HL-60 (cell line): ENCODE measurements at regions not wholly inside any gene's neighbourhood (a gene's known extent, or its start where the extent isn't known, plus 50 kb on each side); places are given as distances from the start of the nearest gene placed in this dataset.

Experiments used
- DNase-seq, 2 experiments: peaks; one replicate each; pipeline ENCODE4 v3.0.0-alpha.2; 2010 to 2020; ENCODE audit warnings: low read depth in 1 of 2, low spot score in 1 of 2
- H3K27ac ChIP-seq: fragments of 250-450 bp; sonication (Bioruptor Pico); replicated peaks from 2 replicates; pipeline ENCODE4 v1.5.1; 2020; ENCODE audit warnings: mild to moderate bottlenecking, moderate library complexity
- H3K27me3 ChIP-seq: fragments of 250-450 bp; sonication (Bioruptor Pico); 2 replicates; pipeline ENCODE4 v1.5.1; 2021; ENCODE audit warnings: mild to moderate bottlenecking, moderate library complexity; ENCODE audit not compliant: insufficient read depth, poor library complexity, severe bottlenecking
- H3K4me3 ChIP-seq: replicated peaks from 2 replicates; pipeline ENCODE4 v1.5.1; 2011; ENCODE audit warnings: mild to moderate bottlenecking, control low read depth, low read length; ENCODE audit not compliant: insufficient read depth
- GABPA ChIP-seq: IDR thresholded peaks from 2 replicates; pipeline ENCODE4 v1.6.1; 2012; ENCODE audit warnings: low read depth
- POLR2AphosphoS5 ChIP-seq: IDR thresholded peaks from 2 replicates; pipeline ENCODE4 v1.6.1; 2012; ENCODE audit warnings: low read depth
- REST ChIP-seq: IDR thresholded peaks from 2 replicates; pipeline ENCODE4 v1.6.1; 2012; ENCODE audit warnings: low read depth; ENCODE audit not compliant: insufficient replicate concordance
- SPI1 ChIP-seq: IDR thresholded peaks from 2 replicates; pipeline ENCODE4 v1.6.1; 2012; ENCODE audit warnings: low read depth, mild to moderate bottlenecking, borderline replicate concordance
- TF ChIP-seq, protein P1 (sequence below): IDR thresholded peaks from one replicate; pipeline ENCODE4 v1.5.1; 2011; ENCODE audit warnings: low read length, control low read depth, inconsistent platforms; ENCODE audit not compliant: insufficient read depth

DNA sequence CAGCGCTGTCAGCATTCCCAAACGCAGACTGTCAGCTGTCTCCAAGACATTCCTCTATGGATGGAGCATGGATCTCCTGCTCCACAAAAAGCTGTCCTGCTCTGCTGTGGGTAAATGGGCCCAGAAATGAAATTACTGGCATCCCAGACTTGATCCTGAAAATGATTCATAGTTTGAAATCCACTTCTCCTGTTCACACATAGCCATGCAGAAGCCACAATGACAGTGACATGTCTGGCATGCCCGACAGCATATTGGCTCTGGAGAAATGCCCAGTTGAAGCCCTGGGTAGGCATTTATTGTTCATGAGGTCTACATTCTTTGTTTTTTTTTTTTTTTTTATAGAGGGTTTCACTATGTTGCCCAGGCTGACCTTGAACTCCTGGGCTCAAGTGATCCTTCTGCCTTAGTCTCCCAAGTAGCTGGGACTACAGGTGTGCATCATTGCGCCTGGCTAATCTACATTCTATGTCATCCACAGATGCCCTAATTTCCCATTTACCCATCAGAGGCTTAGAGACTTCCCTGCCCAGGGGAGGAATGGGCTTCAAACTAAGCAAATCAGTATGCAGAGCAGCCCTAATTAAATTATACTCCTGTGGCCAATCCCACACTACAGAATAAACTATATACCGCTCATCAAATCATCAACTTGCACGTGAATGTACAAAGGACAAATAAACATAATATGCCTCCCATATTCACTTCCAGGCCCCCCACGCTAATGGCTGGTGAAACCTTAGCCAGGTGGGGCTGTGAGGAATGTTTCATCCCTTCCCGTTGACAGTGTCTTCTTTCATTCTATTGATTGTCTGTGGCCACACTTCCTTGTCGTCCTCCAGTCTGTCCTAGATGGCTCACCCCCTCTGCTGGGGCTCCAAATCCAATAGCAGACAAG is 61.8 kb upstream of the EEPD1 start:
- DNase-seq = no peak
- TF ChIP-seq GABPA = no peak
- no peak for TF ChIP-seq POLR2AphosphoS5
- TF ChIP-seq, protein P1, sequence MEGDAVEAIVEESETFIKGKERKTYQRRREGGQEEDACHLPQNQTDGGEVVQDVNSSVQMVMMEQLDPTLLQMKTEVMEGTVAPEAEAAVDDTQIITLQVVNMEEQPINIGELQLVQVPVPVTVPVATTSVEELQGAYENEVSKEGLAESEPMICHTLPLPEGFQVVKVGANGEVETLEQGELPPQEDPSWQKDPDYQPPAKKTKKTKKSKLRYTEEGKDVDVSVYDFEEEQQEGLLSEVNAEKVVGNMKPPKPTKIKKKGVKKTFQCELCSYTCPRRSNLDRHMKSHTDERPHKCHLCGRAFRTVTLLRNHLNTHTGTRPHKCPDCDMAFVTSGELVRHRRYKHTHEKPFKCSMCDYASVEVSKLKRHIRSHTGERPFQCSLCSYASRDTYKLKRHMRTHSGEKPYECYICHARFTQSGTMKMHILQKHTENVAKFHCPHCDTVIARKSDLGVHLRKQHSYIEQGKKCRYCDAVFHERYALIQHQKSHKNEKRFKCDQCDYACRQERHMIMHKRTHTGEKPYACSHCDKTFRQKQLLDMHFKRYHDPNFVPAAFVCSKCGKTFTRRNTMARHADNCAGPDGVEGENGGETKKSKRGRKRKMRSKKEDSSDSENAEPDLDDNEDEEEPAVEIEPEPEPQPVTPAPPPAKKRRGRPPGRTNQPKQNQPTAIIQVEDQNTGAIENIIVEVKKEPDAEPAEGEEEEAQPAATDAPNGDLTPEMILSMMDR = no peak
- TF ChIP-seq SPI1 = no peak
- no peak for TF ChIP-seq REST
- no peak overlapping the region for H3K27ac ChIP-seq

GRCh38 chr7:36091874-36092176 is 61.2 kb upstream of the EEPD1 start:
- no peak overlapping the region for H3K27ac ChIP-seq
- no peaks in the 10 kb centered on the region for H3K27me3 ChIP-seq
- H3K4me3 ChIP-seq = no peak overlapping the region
- no peak for DNase-seq
- TF ChIP-seq SPI1 (no peak), REST (no peak), POLR2AphosphoS5 (no peak), GABPA (no peak)
- TF ChIP-seq, protein P1 = no peak

More for the DNA sequence above, 61.8 kb upstream of the EEPD1 start:
- no peaks in the 10 kb centered on the region for H3K27me3 ChIP-seq
- H3K4me3 ChIP-seq = no peak overlapping the region

DNA sequence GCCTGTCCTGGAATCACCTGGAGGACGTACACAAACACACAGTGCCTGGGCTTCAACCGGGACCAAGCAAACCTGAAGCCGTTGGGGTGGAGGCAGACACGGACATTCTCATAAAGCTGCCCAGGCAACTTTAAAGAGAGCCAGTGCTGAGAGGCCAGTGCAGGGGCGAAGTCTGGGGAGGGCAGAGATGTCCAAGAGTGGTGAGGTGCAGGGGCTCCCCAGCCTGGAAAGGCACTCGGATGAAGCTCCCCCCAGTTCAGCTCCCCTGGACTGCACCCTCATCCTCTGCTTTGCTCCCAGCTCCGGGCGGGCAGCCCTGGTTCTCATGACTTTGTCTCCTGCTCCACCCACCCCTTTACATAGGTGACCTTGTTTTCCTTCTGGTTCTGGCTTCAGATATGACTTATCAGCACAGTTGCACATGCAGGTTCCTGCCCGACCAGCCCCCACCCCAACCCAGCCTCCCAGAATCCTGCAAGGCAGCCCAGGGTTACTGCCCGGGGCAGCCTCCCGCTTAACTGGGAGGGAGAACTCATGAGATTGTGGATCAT is 60.8 kb upstream of the EEPD1 start:
- TF ChIP-seq REST = no peak
- no peak for TF ChIP-seq POLR2AphosphoS5
- TF ChIP-seq GABPA = no peak
- TF ChIP-seq, protein P1 = no peak
- no peak for TF ChIP-seq SPI1
- no peak for DNase-seq
- Histone ChIP-seq H3K4me3 (no peak overlapping the region), H3K27ac (no peak overlapping the region), H3K27me3 (no peaks in the 10 kb centered on the region)
